DOHH2 (cell line): ENCODE measurements at regions not wholly inside any gene's neighbourhood (a gene's known extent, or its start where the extent isn't known, plus 50 kb on each side); places are given as distances from the start of the nearest gene placed in this dataset.
"Not testable (repeated sequence)": the region's sequence is repeated elsewhere in the genome, so short reads cannot be mapped to it uniquely, and the experiment has no call there.

ENCODE experiments used
- H3F3A ChIP-seq: fragments of 200-600 bp; sonication (generic), shearing (Covaris generic); 2 replicates; pipeline ENCODE4 v1.6.0; 2016; ENCODE audit warnings: antibody characterized with exemption, mild to moderate bottlenecking; ENCODE audit not compliant: control insufficient read depth, insufficient read depth
- H3K27ac ChIP-seq: fragments of 200-600 bp; sonication (generic); 2 replicates; pipeline ENCODE4 v1.5.1; 2014; ENCODE audit warnings: low read depth, mild to moderate bottlenecking, low read length, moderate library complexity
- H3K27me3 ChIP-seq: fragments of 200-600 bp; sonication (generic); 2 replicates; pipeline ENCODE4 v1.6.1; 2014; ENCODE audit warnings: mild to moderate bottlenecking, low read length, mixed read lengths; ENCODE audit not compliant: control insufficient read depth
- H3K36me3 ChIP-seq: fragments of 200-600 bp; sonication (generic); 2 replicates; pipeline ENCODE4 v1.6.1; 2014; ENCODE audit warnings: mild to moderate bottlenecking, low read length, moderate library complexity, mixed read lengths; ENCODE audit not compliant: control insufficient read depth
- H3K4me1 ChIP-seq: fragments of 200-600 bp; sonication (generic); 2 replicates; pipeline ENCODE4 v1.6.1; 2014; ENCODE audit warnings: mild to moderate bottlenecking, low read length, mixed read lengths; ENCODE audit not compliant: control insufficient read depth
- H3K4me2 ChIP-seq: fragments of 200-600 bp; sonication (generic); 2 replicates; pipeline ENCODE4 v1.6.0; 2014; ENCODE audit warnings: mild to moderate bottlenecking, low read length, moderate library complexity
- H3K4me3 ChIP-seq: fragments of 200-600 bp; sonication (generic); 2 replicates; pipeline ENCODE4 v1.5.1; 2014; ENCODE audit warnings: mild to moderate bottlenecking, low read length, mixed read lengths
- H3K79me2 ChIP-seq: fragments of 200-600 bp; sonication (generic); 2 replicates; pipeline ENCODE4 v1.6.1; 2014; ENCODE audit warnings: mild to moderate bottlenecking, low read length, mixed read lengths; ENCODE audit not compliant: control insufficient read depth
- H3K9me2 ChIP-seq: fragments of 200-600 bp; sonication (generic); replicated peaks from 2 replicates; pipeline ENCODE4 v1.6.1; 2014; ENCODE audit warnings: mild to moderate bottlenecking, low read length, mixed read lengths; ENCODE audit not compliant: control insufficient read depth
- H3K9me3 ChIP-seq: fragments of 200-600 bp; sonication (generic); 2 replicates; pipeline ENCODE4 v1.6.1; 2014; ENCODE audit warnings: antibody characterized with exemption, low read length, mixed read lengths; ENCODE audit not compliant: control insufficient read depth, insufficient read depth
- H4K20me1 ChIP-seq: fragments of 200-600 bp; sonication (generic); 2 replicates; pipeline ENCODE4 v1.6.0; 2014; ENCODE audit warnings: low read depth, mild to moderate bottlenecking, antibody characterized with exemption, low read length, moderate library complexity; ENCODE audit not compliant: control insufficient read depth, insufficient read depth
- CTCF ChIP-seq: fragments of 200-600 bp; sonication (generic); IDR thresholded peaks from one replicate; pipeline ENCODE4 v1.5.1; 2014; ENCODE audit warnings: antibody characterized with exemption, mild to moderate bottlenecking, low read depth, low read length; ENCODE audit not compliant: poor library complexity, severe bottlenecking
- EZH2phosphoT487 ChIP-seq: fragments of 200-600 bp; sonication (generic); IDR thresholded peaks from 2 replicates; pipeline ENCODE4 v1.6.1; 2017; ENCODE audit warnings: borderline replicate concordance, mild to moderate bottlenecking, antibody characterized with exemption, low read length, moderate library complexity, mixed read lengths

- no peak for TF ChIP-seq EZH2phosphoT487
- Histone ChIP-seq H3K27ac (no peak overlapping the region), H4K20me1 (no peaks in the 10 kb centered on the region), H3K27me3 (no peaks in the 10 kb centered on the region), H3K4me1 (no peaks in the 10 kb centered on the region), H3K4me3 (no peak overlapping the region), H3F3A (no peaks in the 10 kb centered on the region), H3K9me3 (no peaks in the 10 kb centered on the region), H3K9me2 (no peaks in the 10 kb centered on the region; the same call in 1 of the 2 replicates), H3K79me2 (no peaks in the 10 kb centered on the region), H3K36me3 (no peaks in the 10 kb centered on the region), H3K4me2 (no peak overlapping the region)
Observed at GRCh38 chr12:22118238-22118790, 72.3 kb downstream of the CMAS start.

- Histone ChIP-seq H3K4me3 (no peak overlapping the region), H3K27me3 (no peaks in the 10 kb centered on the region), H3K9me3 (peaks cover 2% of the 10 kb centered on the region; the same call in 1 of the 2 replicates), H3K36me3 (no peaks in the 10 kb centered on the region), H3K9me2 (no peaks in the 10 kb centered on the region; the same call in 1 of the 2 replicates), H3K27ac (no peak overlapping the region), H3K4me2 (no peak overlapping the region), H3K79me2 (no peaks in the 10 kb centered on the region), H4K20me1 (no peaks in the 10 kb centered on the region), H3K4me1 (no peaks in the 10 kb centered on the region), H3F3A (no peaks in the 10 kb centered on the region)
- TF ChIP-seq CTCF = peak; percentile 59
- TF ChIP-seq EZH2phosphoT487 = no peak
Observed at GRCh38 chr12:22121224-22121623, 75.2 kb downstream of the CMAS start.

- no peak overlapping the region for H3K4me3 ChIP-seq
- no peaks in the 10 kb centered on the region for H3K79me2 ChIP-seq
- H3K4me1 ChIP-seq = no peaks in the 10 kb centered on the region
- H3K9me3 ChIP-seq = peaks cover 6% of the 10 kb centered on the region; the same call in 1 of the 2 replicates
- no peaks in the 10 kb centered on the region for H3K36me3 ChIP-seq
- no peak overlapping the region for H3K27ac ChIP-seq
- H3K4me2 ChIP-seq = no peak overlapping the region
- H4K20me1 ChIP-seq = no peaks in the 10 kb centered on the region
- H3K27me3 ChIP-seq = no peaks in the 10 kb centered on the region
- no peak for TF ChIP-seq EZH2phosphoT487
- no peak for TF ChIP-seq CTCF
- no peaks in the 10 kb centered on the region for H3F3A ChIP-seq
- no peaks in the 10 kb centered on the region; the same call in 1 of the 2 replicates for H3K9me2 ChIP-seq
Observed at GRCh38 chr12:22122359-22122758, 76.3 kb downstream of the CMAS start.

- Histone ChIP-seq H3K36me3 (no peaks in the 10 kb centered on the region), H3K4me1 (no peaks in the 10 kb centered on the region), H3K4me3 (no peak overlapping the region), H3K9me2 (no peaks in the 10 kb centered on the region), H3K4me2 (no peak overlapping the region), H4K20me1 (no peaks in the 10 kb centered on the region), H3K79me2 (no peaks in the 10 kb centered on the region), H3F3A (no peaks in the 10 kb centered on the region), H3K9me3 (peaks cover 6% of the 10 kb centered on the region; the same call in 1 of the 2 replicates), H3K27ac (no peak overlapping the region), H3K27me3 (no peaks in the 10 kb centered on the region)
- TF ChIP-seq EZH2phosphoT487 (no peak), CTCF (no peak)
Observed at GRCh38 chr12:22124987-22125386, 79.0 kb downstream of the CMAS start.

GRCh38 chr12:22126101-22126500 lies 80.1 kb downstream of the CMAS start:
- not testable (repeated sequence) for H3K9me2 ChIP-seq, H4K20me1 ChIP-seq, H3K27ac ChIP-seq, H3K79me2 ChIP-seq, H3K4me1 ChIP-seq, H3K27me3 ChIP-seq, H3K9me3 ChIP-seq, H3K4me2 ChIP-seq, H3F3A ChIP-seq, H3K4me3 ChIP-seq, H3K36me3 ChIP-seq
